ENCODE measurements at regions not wholly inside any gene's neighbourhood (a gene's known extent, or its start where the extent isn't known, plus 50 kb on each side); places are given as distances from the start of the nearest gene placed in this dataset.

- Histone ChIP-seq H4K20me1 (ENCODE audit: insufficient read depth, low read length) (no peaks in the 10 kb centered on the region), H2AFZ (ENCODE audit: insufficient read depth, low read depth, low read length, poor library complexity, severe bottlenecking) (no peak overlapping the region), H3K36me3 (replicated peaks in 1 of 2; ENCODE audit: control insufficient read depth in 1 of 2, insufficient read depth in 2 of 2, low read length in 2 of 2) (no peaks in the 10 kb centered on the region), H3K9ac (ENCODE audit: insufficient read depth, low read length, poor library complexity, severe bottlenecking) (no peak overlapping the region), H3K4me2 (replicated peaks; ENCODE audit: extremely low read depth, low read length, poor library complexity, severe bottlenecking) (no peak overlapping the region), H3K79me2 (ENCODE audit: insufficient read depth, low read length) (no peaks in the 10 kb centered on the region), H3K9me3 (replicated peaks in 1 of 2; ENCODE audit: control insufficient read depth in 1 of 2, insufficient read depth in 1 of 2, low read length in 2 of 2) (no peaks in the 10 kb centered on the region), H3K4me3 (replicated peaks in 1 of 3; ENCODE audit: low read depth in 2 of 3, low read length in 3 of 3) (no peak overlapping the region), H3K4me1 (ENCODE audit: control insufficient read depth in 1 of 2, insufficient read depth in 2 of 2, low read length in 2 of 2) (no peaks in the 10 kb centered on the region), H3K27ac (ENCODE audit: low read depth in 1 of 2, low read length in 2 of 2) (no peak overlapping the region), H3K27me3 (ENCODE audit: control insufficient read depth in 2 of 2, insufficient read depth in 2 of 2, low read length in 2 of 2) (no peaks in the 10 kb centered on the region)
- H3K9me3 Mint-ChIP-seq, result peaks cover 1 to 13% (median 5%) of the 10 kb centered on the region in 7 donors
- no peaks in the 10 kb centered on the region for H3K36me3 Mint-ChIP-seq
- H3K4me1 Mint-ChIP-seq, result no peaks in the 10 kb centered on the region
- intact Hi-C loops (cut with micrococcal nuclease), result no loop called here
- no peak for DNase-seq
- H3K4me3 Mint-ChIP-seq, result no peak overlapping the region
- H3K27ac Mint-ChIP-seq, result no peak overlapping the region
- peaks cover 0 to 2% (median 0%) of the 10 kb centered on the region in 3 donors for H3K27me3 Mint-ChIP-seq (ENCODE audit: low read depth in 3 of 3)
- TF ChIP-seq, protein P1, sequence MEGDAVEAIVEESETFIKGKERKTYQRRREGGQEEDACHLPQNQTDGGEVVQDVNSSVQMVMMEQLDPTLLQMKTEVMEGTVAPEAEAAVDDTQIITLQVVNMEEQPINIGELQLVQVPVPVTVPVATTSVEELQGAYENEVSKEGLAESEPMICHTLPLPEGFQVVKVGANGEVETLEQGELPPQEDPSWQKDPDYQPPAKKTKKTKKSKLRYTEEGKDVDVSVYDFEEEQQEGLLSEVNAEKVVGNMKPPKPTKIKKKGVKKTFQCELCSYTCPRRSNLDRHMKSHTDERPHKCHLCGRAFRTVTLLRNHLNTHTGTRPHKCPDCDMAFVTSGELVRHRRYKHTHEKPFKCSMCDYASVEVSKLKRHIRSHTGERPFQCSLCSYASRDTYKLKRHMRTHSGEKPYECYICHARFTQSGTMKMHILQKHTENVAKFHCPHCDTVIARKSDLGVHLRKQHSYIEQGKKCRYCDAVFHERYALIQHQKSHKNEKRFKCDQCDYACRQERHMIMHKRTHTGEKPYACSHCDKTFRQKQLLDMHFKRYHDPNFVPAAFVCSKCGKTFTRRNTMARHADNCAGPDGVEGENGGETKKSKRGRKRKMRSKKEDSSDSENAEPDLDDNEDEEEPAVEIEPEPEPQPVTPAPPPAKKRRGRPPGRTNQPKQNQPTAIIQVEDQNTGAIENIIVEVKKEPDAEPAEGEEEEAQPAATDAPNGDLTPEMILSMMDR (IDR thresholded peaks at IDR 0.05), result no peak
- WGBS (ENCODE audit: insufficient coverage), result 75% methylated on average over 1 of the region's 3 CpGs
Observed at GRCh38 chr6:132198040-132198439, 203.2 kb downstream of the MOXD1 start.

- TF ChIP-seq, protein P1 (IDR thresholded peaks at IDR 0.05), result no peak
- Mint-ChIP-seq H3K4me3 (no peak overlapping the region), H3K4me1 (no peaks in the 10 kb centered on the region), H3K36me3 (no peaks in the 10 kb centered on the region), H3K27me3 (ENCODE audit: low read depth in 3 of 3) (peaks cover 0 to 4% (median 0%) of the 10 kb centered on the region in 3 donors), H3K27ac (no peak overlapping the region), H3K9me3 (peaks cover 0 to 13% (median 7%) of the 10 kb centered on the region in 7 donors)
- H3K9ac ChIP-seq (ENCODE audit: insufficient read depth, low read length, poor library complexity, severe bottlenecking), result no peak overlapping the region
- no peak overlapping the region for H3K4me2 ChIP-seq (replicated peaks; ENCODE audit: extremely low read depth, low read length, poor library complexity, severe bottlenecking)
- H3K36me3 ChIP-seq (replicated peaks in 1 of 2; ENCODE audit: control insufficient read depth in 1 of 2, insufficient read depth in 2 of 2, low read length in 2 of 2), result no peaks in the 10 kb centered on the region
- H3K27ac ChIP-seq (ENCODE audit: low read depth in 1 of 2, low read length in 2 of 2), result no peak overlapping the region
- 84% methylated on average over 3 of the region's 3 CpGs for WGBS (ENCODE audit: insufficient coverage)
- H3K9me3 ChIP-seq (replicated peaks in 1 of 2; ENCODE audit: control insufficient read depth in 1 of 2, insufficient read depth in 1 of 2, low read length in 2 of 2), result no peaks in the 10 kb centered on the region
- no peak overlapping the region for H3K4me3 ChIP-seq (replicated peaks in 1 of 3; ENCODE audit: low read depth in 2 of 3, low read length in 3 of 3)
- no peaks in the 10 kb centered on the region for H3K79me2 ChIP-seq (ENCODE audit: insufficient read depth, low read length)
- intact Hi-C loops (cut with micrococcal nuclease), result no loop called here
- H3K27me3 ChIP-seq (ENCODE audit: control insufficient read depth in 2 of 2, insufficient read depth in 2 of 2, low read length in 2 of 2), result no peaks in the 10 kb centered on the region
- DNase-seq, result no peak
- H4K20me1 ChIP-seq (ENCODE audit: insufficient read depth, low read length), result no peaks in the 10 kb centered on the region
- no peaks in the 10 kb centered on the region for H3K4me1 ChIP-seq (ENCODE audit: control insufficient read depth in 1 of 2, insufficient read depth in 2 of 2, low read length in 2 of 2)
- H2AFZ ChIP-seq (ENCODE audit: insufficient read depth, low read depth, low read length, poor library complexity, severe bottlenecking), result no peak overlapping the region
Observed at GRCh38 chr6:132194529-132194928, 206.7 kb downstream of the MOXD1 start.

Data from CD14-positive monocyte (primary cell).